HG03565 (cell line): ENCODE measurements at regions not wholly inside any gene's neighbourhood (a gene's known extent, or its start where the extent isn't known, plus 50 kb on each side); places are given as distances from the start of the nearest gene placed in this dataset.

Experiments
- ATAC-seq: cut with Tn5 transposase; IDR thresholded peaks from one replicate; pipeline ENCODE4 v1.9.1; 2021; ENCODE audit warnings: mild to moderate bottlenecking, moderate library complexity; ENCODE audit not compliant: unreplicated experiment

GRCh38 chr10:10204415-10204814, 813.3 kb upstream of the CELF2 start:
- no peak for ATAC-seq

DNA sequence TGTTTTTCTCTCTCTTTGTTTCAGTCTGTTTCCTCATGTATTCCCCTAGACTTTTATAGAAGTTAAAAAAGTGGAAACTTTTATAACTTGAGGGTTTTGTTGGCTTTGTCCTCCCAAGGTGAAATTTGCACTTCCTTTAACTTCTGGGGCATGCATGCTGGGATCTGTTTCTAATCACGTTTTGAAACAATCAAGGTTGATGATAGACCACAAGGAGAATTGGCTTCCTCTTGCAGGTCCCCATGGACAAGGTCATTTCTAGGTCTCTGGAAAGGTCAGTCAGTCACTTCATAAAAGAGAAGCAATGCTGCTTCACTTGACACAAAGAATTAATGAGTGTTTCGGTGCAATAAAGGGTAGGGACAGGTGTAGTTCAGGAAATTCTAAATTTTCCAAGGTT, 811.8 kb upstream of the CELF2 start:
- ATAC-seq, result no peak

DNA sequence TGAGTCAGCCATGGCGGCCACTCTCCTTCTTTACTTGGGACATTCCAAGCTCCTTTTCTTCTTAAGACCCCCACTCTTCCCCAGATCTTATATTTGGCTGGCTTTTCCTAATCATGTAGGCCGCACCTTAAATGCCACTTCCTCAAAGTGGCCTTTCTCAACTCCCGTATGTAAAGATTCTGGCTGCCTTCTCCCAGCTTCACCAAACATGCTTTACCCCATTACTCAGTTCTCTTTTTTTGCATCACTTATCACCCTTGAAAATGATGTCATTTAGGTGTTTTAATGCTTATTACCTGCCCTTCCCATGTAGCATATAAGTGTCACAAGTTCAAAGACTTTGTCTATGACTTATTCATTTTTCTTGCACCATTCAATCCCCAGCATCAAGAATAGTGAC, 810.1 kb upstream of the CELF2 start:
- no peak for ATAC-seq

DNA sequence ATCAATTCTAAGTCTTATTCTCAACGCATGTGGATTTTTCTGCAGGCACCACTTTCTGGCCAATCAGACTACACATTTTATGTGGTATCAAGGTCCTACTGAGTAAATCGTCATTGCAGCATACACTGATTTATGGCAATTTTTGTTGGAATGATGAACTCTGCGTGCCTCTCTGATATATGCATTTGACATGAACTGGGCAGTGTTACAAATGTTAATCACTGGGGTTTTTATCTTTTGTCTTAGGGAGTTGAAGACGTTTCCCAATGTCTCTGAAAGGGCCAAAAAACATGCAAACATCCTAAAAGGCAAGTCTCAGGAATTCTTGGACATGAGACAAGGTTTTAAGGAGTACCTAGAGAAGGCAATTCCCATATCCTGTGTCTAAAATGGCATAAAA, 809.5 kb upstream of the CELF2 start:
- no peak for ATAC-seq

DNA sequence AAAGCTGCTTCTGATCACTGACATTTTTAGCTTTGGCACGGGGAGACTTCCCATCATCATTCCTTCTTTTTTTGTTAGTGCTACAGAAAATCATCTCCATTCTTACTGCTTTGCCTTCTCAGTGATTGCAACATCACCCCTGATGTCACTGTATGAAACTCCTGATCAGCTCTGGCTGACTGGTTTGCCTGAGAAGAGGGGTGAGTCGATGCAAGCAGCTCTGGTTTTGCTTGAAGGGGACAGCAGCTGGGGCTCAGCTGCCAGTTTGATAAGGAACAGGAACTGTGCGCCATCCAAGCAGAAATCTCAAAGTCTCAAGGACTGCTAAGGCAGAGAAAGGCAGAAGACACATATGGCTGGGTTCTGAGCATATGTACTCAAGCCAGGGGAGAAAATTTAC, 808.5 kb upstream of the CELF2 start:
- peak; percentile 33 for ATAC-seq

GRCh38 chr10:10211409-10211808, 806.3 kb upstream of the CELF2 start:
- ATAC-seq, result no peak

DNA sequence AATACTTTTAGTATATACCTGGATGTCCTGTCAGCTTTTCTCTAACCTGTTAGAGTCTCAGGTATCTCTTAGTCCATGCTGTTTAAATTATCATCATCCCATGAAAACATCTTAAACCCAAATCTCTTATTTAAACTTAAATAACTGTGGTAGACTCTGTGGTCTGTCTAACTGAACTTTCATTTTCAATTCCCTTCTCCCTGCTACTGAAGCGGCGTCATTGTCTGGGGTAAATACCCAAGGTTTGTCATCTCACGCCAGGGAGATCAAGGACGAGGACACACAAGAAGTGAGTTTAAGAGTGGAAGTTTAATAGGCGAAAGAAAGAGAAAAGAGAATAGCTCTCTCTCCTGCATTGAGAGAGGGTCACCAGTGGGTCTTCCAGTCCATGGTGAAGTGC, 804.4 kb upstream of the CELF2 start:
- ATAC-seq, result peak; percentile 79

DNA sequence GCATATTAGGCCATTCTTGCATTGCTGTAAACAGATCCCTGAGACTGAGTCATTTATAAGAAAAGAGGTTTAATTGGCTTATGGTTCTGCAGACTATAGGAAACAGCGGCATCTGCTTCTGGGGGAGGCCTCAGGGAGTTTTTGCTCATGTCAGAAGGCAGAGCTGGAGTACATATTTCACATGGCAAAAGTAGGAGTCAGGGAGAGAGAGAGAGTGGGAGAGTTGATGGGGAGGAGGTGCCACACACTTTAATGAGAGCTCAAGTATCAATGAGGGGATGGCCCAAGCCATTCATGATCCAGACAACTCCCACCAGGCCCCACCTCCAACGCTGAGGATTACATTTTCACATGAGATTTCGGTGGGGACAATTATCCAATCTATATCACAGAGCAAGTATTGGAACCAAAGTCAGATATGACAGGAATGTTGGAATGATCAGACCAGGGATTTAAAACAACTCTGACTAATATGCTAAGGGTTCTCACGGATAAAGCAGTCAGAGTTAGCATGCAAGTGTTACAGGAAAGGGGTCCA, 795.3 kb upstream of the CELF2 start:
- no peak for ATAC-seq

DNA sequence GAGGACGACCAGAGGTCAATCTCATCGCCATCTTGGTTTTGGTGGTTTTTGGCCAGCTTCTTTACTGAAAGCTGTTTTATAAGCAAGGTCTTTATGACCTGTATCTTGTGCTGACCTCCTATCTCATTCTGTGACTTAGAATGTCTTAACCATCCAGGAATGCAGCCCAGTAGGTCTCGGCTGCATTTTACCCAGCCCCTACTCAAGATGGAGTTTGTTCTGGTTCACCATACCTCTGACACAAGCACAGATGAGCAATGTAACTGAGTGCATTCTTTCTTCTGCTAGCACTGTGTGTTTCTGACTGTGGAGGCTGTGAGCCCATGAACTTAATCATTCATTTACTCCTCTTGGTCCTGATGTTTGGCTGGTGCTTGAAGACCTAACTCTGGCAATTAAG, 794.5 kb upstream of the CELF2 start:
- ATAC-seq, result no peak

- no peak for ATAC-seq
Observed at GRCh38 chr10:10225136-10225676, 792.5 kb upstream of the CELF2 start.

- ATAC-seq, result no peak
Observed at GRCh38 chr10:10233229-10233628, 784.4 kb upstream of the CELF2 start.

DNA sequence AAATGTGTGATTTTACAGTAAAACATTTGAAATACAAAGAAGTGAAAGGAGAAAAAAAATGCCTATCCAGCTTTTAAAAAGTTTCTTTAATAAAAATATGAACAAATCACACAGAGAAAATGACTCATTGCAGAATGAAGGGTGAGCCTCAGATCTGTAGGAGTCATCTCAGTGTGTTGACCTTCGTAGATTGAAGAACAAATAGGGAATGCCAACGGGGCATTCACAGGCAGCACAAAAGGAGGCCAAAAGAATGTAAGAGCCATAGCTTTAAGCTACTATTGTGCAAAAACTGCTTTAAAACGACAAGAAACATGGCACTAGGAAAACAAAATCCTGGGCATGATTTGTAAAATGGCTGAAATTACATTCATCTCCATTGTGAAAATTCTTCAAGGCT, 782.7 kb upstream of the CELF2 start:
- no peak for ATAC-seq

DNA sequence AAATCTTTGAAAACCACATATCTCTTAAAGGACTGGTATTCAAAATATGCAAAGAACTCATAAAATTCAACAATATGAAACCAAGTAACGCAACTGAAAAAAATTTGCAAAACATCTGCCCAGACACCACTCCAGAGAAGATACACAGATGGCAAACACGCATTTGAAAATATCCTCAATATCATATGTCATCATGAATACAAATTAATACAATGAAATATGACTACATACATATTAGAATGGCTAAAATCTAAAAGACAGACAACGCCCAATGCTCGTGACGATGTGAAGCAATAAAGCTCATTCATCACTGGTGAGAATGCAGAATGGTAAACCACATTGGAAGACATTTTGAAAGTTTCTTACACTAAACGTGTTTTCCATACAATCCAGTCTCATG, 770.1 kb upstream of the CELF2 start:
- no peak for ATAC-seq

GRCh38 chr10:10256860-10257259, 760.8 kb upstream of the CELF2 start:
- no peak for ATAC-seq

- ATAC-seq, result no peak
Observed at GRCh38 chr10:10259013-10259412, 758.7 kb upstream of the CELF2 start.

GRCh38 chr10:10270126-10271050, 747.3 kb upstream of the CELF2 start:
- ATAC-seq, result no peak

DNA sequence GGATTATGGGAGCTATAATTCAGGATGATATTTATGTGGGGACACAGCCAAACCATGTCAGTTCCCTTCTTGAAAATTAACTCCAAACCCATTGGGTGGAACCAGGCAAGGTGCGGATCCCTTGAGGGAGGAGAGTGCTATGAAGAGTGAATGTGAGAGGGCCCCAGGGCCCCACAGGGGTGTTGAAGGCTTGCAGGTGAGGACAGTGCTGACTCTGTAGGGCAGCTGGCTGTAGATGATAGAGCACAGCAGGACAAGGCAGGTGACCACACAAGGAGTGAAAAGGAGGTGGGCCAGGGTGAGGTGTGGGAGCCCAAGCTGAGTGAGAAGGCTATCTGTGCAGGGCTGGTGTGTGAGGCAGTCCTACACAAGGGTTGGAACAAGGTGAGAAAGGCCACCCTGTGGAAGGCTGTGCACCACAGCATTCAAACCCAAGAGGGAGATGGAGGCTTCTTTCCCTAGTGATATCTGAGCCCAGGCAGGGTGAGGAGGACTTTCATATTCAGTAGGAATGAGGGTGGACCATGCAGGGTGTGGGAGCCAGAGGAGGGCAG, 746.0 kb upstream of the CELF2 start:
- no peak for ATAC-seq

DNA sequence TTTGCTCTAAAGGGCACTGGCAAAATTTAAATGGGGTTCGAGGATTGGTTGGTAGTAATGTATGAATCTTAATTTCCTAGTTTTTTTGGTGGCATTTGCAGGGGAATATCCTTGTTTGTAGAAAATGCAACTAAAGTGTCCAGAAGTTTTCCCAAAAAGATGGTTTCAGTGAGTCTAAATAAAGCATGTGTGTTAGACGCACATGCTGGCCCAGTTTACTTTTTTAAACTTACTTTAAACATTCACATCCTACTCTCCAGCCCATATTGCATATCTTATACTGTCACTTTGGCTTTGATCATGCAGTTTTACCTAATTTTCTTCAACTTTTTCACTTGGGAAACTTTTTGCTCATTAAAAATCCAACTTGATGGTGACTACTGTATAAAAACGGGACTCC, 744.0 kb upstream of the CELF2 start:
- no peak for ATAC-seq

DNA sequence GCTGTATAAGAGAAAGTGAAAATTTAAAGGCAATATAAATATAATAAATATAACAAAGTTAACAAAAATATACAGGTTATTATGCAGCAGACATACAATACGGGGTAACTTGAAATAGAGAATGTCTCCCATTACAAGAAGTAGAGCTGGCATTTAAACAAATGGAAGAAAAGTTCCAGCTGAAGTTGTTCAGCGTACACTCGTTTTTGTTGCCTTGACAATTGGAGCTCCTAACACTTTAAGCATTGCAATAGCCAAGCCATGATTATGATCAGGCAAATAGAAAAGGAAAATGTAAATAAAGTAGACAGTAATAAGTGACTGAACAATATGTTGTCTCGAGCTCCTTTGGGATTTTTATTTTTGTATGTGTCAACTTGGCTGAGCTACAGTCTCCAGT, 737.8 kb upstream of the CELF2 start:
- no peak for ATAC-seq

DNA sequence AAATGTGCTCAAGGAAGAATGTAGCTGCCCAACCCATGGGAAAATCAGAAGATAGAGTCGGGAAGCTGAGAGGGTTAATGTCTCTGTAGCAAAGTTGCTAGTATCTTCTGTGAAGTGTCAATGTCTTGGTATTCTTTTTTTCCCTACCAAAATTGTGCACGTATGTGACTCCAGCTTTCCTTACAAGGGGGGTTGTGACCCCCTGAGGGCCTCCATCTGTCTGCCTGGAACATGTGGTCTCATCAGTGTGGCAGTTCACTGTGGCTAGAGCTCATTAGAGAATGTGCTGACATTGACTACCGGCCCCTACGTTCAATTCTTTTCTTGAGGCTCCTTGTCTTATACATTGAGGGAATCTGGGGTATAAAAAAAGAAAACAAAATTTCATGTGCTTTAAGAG, 725.2 kb upstream of the CELF2 start:
- no peak for ATAC-seq

- no peak for ATAC-seq
Observed at GRCh38 chr10:10293041-10293440, 724.6 kb upstream of the CELF2 start.

DNA sequence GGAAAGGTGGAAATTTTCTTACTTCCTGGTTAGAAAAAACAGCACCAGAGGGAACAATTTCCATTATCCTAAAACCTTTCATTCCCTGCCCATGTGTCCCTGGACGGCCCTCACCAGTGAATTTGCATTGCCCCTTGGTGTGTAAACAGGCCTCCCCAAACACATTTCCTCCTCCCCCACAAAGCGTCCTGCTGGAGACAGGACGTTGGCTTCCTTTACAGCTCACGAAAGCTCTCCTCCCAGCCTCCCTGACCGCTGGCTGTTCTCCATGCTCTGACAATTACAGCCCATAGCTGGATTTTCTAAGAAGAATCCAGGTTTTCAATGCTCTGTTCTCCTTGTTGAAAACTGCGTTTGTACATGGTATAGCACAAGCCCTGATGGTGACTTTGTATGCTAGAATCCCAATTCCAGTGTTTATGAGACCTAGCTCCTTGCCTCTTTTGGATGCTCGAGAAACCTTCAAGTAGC, 724.2 kb upstream of the CELF2 start:
- ATAC-seq, result no peak
